RWPE1 (cell line): ENCODE measurements at regions not wholly inside any gene's neighbourhood (a gene's known extent, or its start where the extent isn't known, plus 50 kb on each side); places are given as distances from the start of the nearest gene placed in this dataset.

Experiments
- CTCF ChIA-PET: fragments of 350-600 bp; sonication (Branson Sonifier 250); formaldehyde crosslinking; extraction: SDS; loops from one replicate; lab custom pipeline; 2021; lab: Yijun Ruan, JAX
- POLR2A ChIA-PET: fragments of 400-600 bp; formaldehyde crosslinking; extraction: SDS; loops from one replicate; lab custom pipeline; 2020; ENCODE audit warnings: antibody characterized with exemption; ENCODE audit not compliant: low non-redundant PET; lab: Yijun Ruan, JAX
- DNase-seq: peaks from one replicate; pipeline ENCODE4 v3.0.0; 2012; ENCODE audit warnings: low spot score
- H3K27ac ChIP-seq: fragments of 450-650 bp; 2 replicates; pipeline ENCODE4 v1.5.1; 2017
- CTCF ChIP-seq: fragments of 450-650 bp; conservative IDR thresholded peaks from 2 replicates; pipeline ENCODE4 v1.5.1; 2017; ENCODE audit warnings: low read depth, mild to moderate bottlenecking

- no peak for TF ChIP-seq CTCF
- no peak overlapping the region for H3K27ac ChIP-seq
- DNase-seq, result no peak
- CTCF ChIA-PET, result no interaction called here
- POLR2A ChIA-PET, result no interaction called here
Measured at GRCh38 chr2:83565181-83565580, 893.9 kb downstream of the SUCLG1 start.

- no peak for TF ChIP-seq CTCF
- CTCF ChIA-PET, result no interaction called here
- POLR2A ChIA-PET, result no interaction called here
Measured at GRCh38 chr2:83561592-83561991, 897.5 kb downstream of the SUCLG1 start.

GRCh38 chr2:83536556-83536955 lies 922.5 kb downstream of the SUCLG1 start:
- POLR2A ChIA-PET, result no interaction called here
- TF ChIP-seq CTCF, result no peak
- H3K27ac ChIP-seq, result no peak overlapping the region
- DNase-seq, result peak; percentile 64
- CTCF ChIA-PET, result no interaction called here

More at GRCh38 chr2:83561592-83561991, 897.5 kb downstream of the SUCLG1 start:
- no peak for DNase-seq
- H3K27ac ChIP-seq, result no peak overlapping the region

- ChIA-PET POLR2A (no interaction called here), CTCF (no interaction called here)
- no peak for TF ChIP-seq CTCF
- DNase-seq, result no peak
- H3K27ac ChIP-seq, result no peak overlapping the region
Measured at GRCh38 chr2:83534416-83534815, 924.7 kb downstream of the SUCLG1 start.

DNA sequence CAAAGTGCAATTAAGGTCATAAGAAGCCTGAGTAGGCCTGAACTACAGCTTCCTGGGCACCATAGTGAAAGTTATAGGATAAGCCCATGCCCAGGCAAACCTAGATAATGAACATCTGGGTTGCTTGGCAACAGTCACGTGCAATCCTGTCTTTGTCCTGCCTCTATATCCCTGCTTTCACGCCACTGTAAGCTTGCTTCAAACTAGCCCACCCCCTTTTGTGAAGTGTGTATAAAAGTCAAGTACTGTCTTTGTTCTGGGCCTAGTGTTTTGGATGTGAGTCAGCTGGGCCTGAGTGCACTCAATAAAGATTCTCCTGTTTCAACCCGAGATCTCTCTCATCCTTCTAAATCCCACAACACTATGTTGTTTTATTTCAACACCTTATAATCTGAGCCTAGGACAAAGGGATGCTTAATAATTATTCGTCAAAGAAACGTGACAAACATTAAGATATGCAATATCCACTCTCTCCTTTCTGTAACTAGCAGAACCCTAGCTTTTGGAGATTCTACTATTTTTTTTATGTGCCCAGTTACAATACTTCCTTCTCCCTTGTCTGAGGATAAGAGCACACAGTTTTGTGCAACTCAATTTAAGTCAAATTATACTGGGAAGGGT lies 927.8 kb downstream of the SUCLG1 start:
- no peak overlapping the region for H3K27ac ChIP-seq
- ChIA-PET POLR2A (no interaction called here), CTCF (no interaction called here)
- no peak for TF ChIP-seq CTCF
- no peak for DNase-seq

GRCh38 chr2:83528767-83529166 lies 930.3 kb downstream of the SUCLG1 start:
- ChIA-PET POLR2A (no interaction called here), CTCF (no interaction called here)
- TF ChIP-seq CTCF, result no peak
- no peak overlapping the region for H3K27ac ChIP-seq
- DNase-seq, result no peak
